H1 (cell line): ENCODE measurements at regions not wholly inside any gene's neighbourhood (a gene's known extent, or its start where the extent isn't known, plus 50 kb on each side); places are given as distances from the start of the nearest gene placed in this dataset.

Experiments
- PHF8 ChIP-seq: fragments of 200-600 bp; sonication (generic); conservative IDR thresholded peaks from 2 replicates; pipeline ENCODE4 v1.7.1; 2012; ENCODE audit warnings: low read depth, mild to moderate bottlenecking, inconsistent platforms, low read length, moderate library complexity

DNA sequence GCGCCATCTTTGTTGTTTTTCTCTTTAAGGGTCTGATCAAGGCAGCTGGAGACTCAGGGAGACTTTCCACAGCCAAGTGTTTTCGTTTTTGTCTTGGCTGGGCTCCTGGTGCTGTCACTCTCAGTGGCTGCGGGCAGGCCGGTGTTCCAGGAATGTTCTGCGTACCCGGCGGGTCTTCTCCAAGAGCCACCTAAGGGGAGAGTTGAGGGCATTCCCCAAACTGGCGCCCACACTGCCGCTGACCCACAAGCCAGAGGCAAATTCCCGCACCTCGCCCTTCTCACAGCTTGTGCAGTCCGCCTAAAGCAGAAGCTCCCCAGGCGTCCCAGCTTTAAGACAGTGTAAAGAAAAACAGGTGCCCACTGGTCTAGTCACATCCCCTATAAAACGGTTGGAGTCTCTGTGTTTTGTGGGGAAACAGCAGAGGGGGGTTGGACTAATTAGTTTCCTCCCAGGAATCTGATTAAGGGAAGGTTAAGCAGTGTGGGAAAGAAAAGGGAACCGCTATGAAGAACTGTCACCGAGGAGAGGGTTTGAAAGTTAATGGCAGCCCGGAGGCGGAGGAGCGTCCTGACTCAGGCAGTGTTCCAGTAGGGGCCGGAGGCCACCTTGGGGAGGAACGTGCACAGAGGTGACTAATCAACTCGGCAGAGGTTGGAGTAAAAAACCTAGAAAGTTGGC, 224.5 kb downstream of the SLC4A3 start (continued):
- no peak for TF ChIP-seq PHF8
